ENCODE measurements at regions not wholly inside any gene's neighbourhood (a gene's known extent, or its start where the extent isn't known, plus 50 kb on each side); places are given as distances from the start of the nearest gene placed in this dataset.

DNA sequence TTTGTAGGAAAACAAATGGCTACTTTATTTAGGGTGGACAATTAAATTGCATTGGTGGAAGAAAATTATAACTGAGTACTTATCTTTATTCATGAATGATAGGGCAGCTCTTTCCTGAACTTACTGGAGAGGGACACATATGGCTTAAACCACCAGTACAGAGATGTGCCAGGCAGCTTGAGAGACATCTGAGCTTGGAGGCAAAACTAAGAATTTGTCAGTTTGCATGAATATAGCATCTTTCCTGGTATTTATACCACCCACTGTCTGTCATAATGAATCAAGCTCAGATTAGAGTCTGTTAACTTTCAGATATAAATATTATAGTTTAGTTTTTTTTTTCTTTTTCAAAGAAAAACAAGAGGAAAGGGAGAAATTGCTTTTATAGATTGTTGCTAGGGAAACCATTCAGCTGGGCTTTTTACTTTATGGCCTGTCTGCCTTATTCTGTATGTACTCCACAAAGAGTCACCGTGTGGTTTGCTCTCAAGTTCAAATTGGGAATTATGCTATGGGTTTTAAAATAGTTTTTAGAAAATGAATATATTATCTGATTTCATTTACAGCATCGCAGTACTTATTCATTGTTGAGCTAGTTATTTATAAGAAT lies 477.0 kb upstream of the CHORDC1 start:
- TF ChIP-seq GABPA (IDR thresholded peaks at IDR 0.05; ENCODE audit: low read depth) (no peak), CHD2 (IDR thresholded peaks at IDR 0.05; ENCODE audit: low read length, partially characterized antibody) (no peak)

Measured in SK-N-SH (cell line).